ENCODE measurements at regions not wholly inside any gene's neighbourhood (a gene's known extent, or its start where the extent isn't known, plus 50 kb on each side); places are given as distances from the start of the nearest gene placed in this dataset.

DNA sequence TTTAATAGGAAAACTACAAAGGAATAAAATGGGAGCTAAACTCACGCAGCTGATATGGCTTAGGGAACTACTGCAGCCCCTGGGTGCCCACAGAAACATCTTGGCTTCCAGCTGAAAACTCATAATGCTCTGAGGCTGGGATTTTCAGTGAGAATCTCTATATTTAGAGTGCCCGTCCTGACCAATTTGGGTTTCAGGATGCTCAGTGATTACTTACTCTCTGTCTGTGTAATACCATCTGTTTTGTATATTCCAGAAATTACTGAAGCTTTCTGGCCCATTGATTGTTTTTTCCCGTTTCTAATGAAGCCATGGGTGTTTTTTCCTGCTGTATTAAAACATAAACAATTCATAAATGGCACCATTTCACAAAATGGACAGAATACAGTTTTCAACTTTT lies 50.6 kb upstream of the ZNF385D start:
- Histone ChIP-seq H3K4me3 (ENCODE audit: low read depth in 1 of 2, low read length in 2 of 2) (no peak overlapping the region), H3K27me3 (ENCODE audit: control insufficient read depth in 1 of 2, insufficient read depth in 2 of 2, low read length in 2 of 2) (no peaks in the 10 kb centered on the region), H3K9me3 (ENCODE audit: control insufficient read depth in 1 of 2, low read length in 2 of 2) (peaks cover 0 to 6% of the 10 kb centered on the region in 2 donors), H3K27ac (ENCODE audit: low read depth, low read length) (no peak overlapping the region), H3K4me1 (ENCODE audit: control insufficient read depth in 1 of 2, insufficient read depth in 2 of 2, low read length in 2 of 2) (no peaks in the 10 kb centered on the region), H3K36me3 (ENCODE audit: control insufficient read depth in 1 of 2, insufficient read depth in 2 of 2, low read length in 2 of 2) (no peaks in the 10 kb centered on the region), H3K9ac (ENCODE audit: low read depth in 1 of 2, low read length in 2 of 2) (no peak overlapping the region)

DNA sequence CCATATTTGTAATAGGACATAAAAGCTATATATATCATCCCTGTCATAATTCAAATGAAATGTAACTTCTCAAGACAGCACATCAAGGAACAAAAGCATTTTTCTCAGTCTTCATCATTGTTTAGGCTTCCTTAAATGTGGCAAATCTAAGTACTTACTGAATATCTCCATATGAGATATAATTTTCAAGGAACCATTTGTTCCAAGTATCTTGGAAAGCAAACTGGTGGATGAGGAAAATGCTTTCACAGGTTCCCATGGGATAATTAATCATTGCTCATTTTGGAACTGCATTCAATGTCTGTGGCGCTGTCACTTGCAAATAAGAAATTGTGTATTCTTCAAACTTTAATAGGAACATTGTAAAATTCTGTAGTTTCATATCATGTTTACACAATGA lies 52.6 kb upstream of the ZNF385D start:
- Histone ChIP-seq H3K9me3 (ENCODE audit: control insufficient read depth in 1 of 2, low read length in 2 of 2) (peaks cover 4 to 6% of the 10 kb centered on the region in 2 donors), H3K4me3 (ENCODE audit: low read depth in 1 of 2, low read length in 2 of 2) (no peak overlapping the region), H3K36me3 (ENCODE audit: control insufficient read depth in 1 of 2, insufficient read depth in 2 of 2, low read length in 2 of 2) (no peaks in the 10 kb centered on the region), H3K27me3 (ENCODE audit: control insufficient read depth in 1 of 2, insufficient read depth in 2 of 2, low read length in 2 of 2) (no peaks in the 10 kb centered on the region), H3K9ac (ENCODE audit: low read depth in 1 of 2, low read length in 2 of 2) (no peak overlapping the region), H3K27ac (ENCODE audit: low read depth, low read length) (no peak overlapping the region), H3K4me1 (ENCODE audit: control insufficient read depth in 1 of 2, insufficient read depth in 2 of 2, low read length in 2 of 2) (no peaks in the 10 kb centered on the region)

DNA sequence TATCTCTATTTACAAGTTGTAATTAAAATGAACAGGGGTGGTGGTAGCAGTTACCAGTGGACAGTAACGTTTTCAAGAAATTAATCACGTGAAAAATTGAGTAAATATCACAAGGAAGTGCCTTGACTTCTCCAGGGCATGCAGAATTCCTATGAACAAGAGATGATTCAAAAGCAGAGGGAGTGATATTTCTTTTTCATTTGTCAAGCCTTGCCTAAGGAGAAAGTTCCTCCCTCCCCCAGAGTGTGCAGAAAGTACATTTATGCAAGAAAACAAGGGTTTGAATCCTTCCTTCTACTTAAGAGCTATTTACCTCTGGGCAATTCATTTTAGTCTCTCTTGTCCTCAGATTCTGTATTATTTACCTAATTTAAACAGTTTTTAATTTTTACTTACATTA lies 53.3 kb upstream of the ZNF385D start:
- no peaks in the 10 kb centered on the region for H3K27me3 ChIP-seq (ENCODE audit: control insufficient read depth in 1 of 2, insufficient read depth in 2 of 2, low read length in 2 of 2)
- H3K9me3 ChIP-seq (ENCODE audit: control insufficient read depth in 1 of 2, low read length in 2 of 2), result peaks cover 4 to 6% of the 10 kb centered on the region in 2 donors
- no peak overlapping the region for H3K9ac ChIP-seq (ENCODE audit: low read depth in 1 of 2, low read length in 2 of 2)
- H3K4me1 ChIP-seq (ENCODE audit: control insufficient read depth in 1 of 2, insufficient read depth in 2 of 2, low read length in 2 of 2), result no peaks in the 10 kb centered on the region
- H3K4me3 ChIP-seq (ENCODE audit: low read depth in 1 of 2, low read length in 2 of 2), result no peak overlapping the region
- H3K27ac ChIP-seq (ENCODE audit: low read depth, low read length), result no peak overlapping the region
- no peaks in the 10 kb centered on the region for H3K36me3 ChIP-seq (ENCODE audit: control insufficient read depth in 1 of 2, insufficient read depth in 2 of 2, low read length in 2 of 2)

DNA sequence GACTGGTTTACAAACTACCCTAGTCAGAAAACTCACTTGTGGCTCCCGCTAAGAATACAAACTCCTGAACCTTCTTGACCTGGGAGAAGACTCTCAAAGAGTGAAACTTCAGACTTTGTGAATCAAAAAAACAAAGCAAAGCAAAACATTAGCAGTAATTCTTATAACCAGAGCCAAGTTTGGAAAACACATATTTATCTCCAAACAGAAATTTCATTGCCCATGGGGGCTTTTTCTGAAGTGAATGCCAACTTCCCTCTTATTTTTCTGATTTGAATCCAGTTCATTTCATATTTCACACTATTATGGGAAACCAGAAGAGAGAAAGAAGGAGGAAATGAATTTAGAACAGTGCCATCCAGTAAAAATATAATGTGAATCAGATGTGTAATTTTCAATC lies 55.7 kb upstream of the ZNF385D start:
- Histone ChIP-seq H3K4me3 (ENCODE audit: low read depth in 1 of 2, low read length in 2 of 2) (no peak overlapping the region), H3K36me3 (ENCODE audit: control insufficient read depth in 1 of 2, insufficient read depth in 2 of 2, low read length in 2 of 2) (no peaks in the 10 kb centered on the region), H3K9me3 (ENCODE audit: control insufficient read depth in 1 of 2, low read length in 2 of 2) (peaks cover 0 to 4% of the 10 kb centered on the region in 2 donors), H3K4me1 (ENCODE audit: control insufficient read depth in 1 of 2, insufficient read depth in 2 of 2, low read length in 2 of 2) (no peaks in the 10 kb centered on the region), H3K27ac (ENCODE audit: low read depth, low read length) (no peak overlapping the region), H3K9ac (ENCODE audit: low read depth in 1 of 2, low read length in 2 of 2) (no peak overlapping the region), H3K27me3 (ENCODE audit: control insufficient read depth in 1 of 2, insufficient read depth in 2 of 2, low read length in 2 of 2) (no peaks in the 10 kb centered on the region)

DNA sequence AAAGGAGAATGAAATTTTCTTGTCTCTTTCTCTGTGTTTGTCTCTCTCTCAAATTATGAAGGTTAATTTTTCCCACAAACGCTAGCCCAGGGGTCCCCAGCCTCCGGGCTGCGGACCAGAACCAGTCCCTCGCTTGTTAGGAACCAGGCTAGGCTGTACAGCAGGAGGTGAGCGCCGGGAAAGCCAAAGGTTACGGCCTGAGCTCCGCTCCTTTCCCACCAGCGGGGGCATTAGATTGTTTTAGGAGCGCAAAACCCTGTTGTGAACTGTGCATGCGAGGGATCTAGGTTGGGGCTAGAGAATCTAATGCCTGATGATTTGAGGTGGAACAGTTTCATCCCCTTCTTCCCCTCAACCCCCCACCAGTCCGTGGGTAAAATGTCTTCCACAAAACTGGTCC lies 74.7 kb upstream of the ZNF385D start:
- Histone ChIP-seq H3K9ac (ENCODE audit: low read depth in 1 of 2, low read length in 2 of 2) (no peak overlapping the region), H3K27ac (ENCODE audit: low read depth, low read length) (no peak overlapping the region), H3K4me1 (ENCODE audit: control insufficient read depth in 1 of 2, insufficient read depth in 2 of 2, low read length in 2 of 2) (no peaks in the 10 kb centered on the region), H3K27me3 (ENCODE audit: control insufficient read depth in 1 of 2, insufficient read depth in 2 of 2, low read length in 2 of 2) (no peaks in the 10 kb centered on the region), H3K4me3 (ENCODE audit: low read depth in 1 of 2, low read length in 2 of 2) (no peak overlapping the region), H3K9me3 (ENCODE audit: control insufficient read depth in 1 of 2, low read length in 2 of 2) (no peaks in the 10 kb centered on the region), H3K36me3 (ENCODE audit: control insufficient read depth in 1 of 2, insufficient read depth in 2 of 2, low read length in 2 of 2) (no peaks in the 10 kb centered on the region)

DNA sequence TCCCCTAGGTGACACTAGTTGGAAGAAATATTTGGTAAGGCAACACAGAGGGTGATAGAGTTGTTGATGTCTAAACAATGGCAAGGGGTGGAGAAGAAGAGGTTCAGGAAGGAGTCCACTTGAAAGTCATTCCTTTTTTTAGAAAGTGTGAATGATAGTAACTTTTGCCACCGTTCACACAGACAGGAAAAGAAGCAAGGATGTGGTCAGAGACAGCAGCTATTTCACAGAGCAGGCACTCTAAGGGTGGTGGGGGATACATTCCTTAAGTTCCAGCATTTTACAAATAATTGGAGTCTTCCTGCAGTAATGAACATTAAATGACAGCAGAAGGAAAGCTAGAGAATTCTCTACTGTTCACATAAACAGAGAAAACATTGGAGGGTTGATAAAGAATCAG lies 75.4 kb upstream of the ZNF385D start:
- H3K27ac ChIP-seq (ENCODE audit: low read depth, low read length), result no peak overlapping the region
- H3K27me3 ChIP-seq (ENCODE audit: control insufficient read depth in 1 of 2, insufficient read depth in 2 of 2, low read length in 2 of 2), result no peaks in the 10 kb centered on the region
- no peaks in the 10 kb centered on the region for H3K36me3 ChIP-seq (ENCODE audit: control insufficient read depth in 1 of 2, insufficient read depth in 2 of 2, low read length in 2 of 2)
- H3K9ac ChIP-seq (ENCODE audit: low read depth in 1 of 2, low read length in 2 of 2), result no peak overlapping the region
- no peaks in the 10 kb centered on the region for H3K4me1 ChIP-seq (ENCODE audit: control insufficient read depth in 1 of 2, insufficient read depth in 2 of 2, low read length in 2 of 2)
- H3K4me3 ChIP-seq (ENCODE audit: low read depth in 1 of 2, low read length in 2 of 2), result no peak overlapping the region
- no peaks in the 10 kb centered on the region for H3K9me3 ChIP-seq (ENCODE audit: control insufficient read depth in 1 of 2, low read length in 2 of 2)

DNA sequence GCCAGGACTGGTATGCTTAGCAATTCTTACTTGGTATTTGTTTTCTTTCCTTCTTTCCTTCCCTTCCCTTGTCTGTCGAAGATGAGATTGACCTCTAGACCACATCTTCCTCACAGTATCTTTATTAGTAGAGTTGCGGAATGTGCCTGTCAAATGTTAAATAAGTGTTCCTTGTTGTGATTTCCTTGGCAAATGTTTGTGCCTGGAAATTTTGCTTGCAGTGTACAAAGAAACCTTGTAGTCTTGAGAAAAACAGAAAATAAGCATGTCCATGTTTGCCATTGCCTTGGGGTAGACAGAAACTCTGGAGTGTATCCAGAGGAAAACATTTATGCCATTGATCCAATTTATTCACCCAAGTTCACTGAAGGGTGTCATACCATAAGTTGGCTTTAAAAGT lies 79.5 kb upstream of the ZNF385D start:
- no peaks in the 10 kb centered on the region for H3K36me3 ChIP-seq (ENCODE audit: control insufficient read depth in 1 of 2, insufficient read depth in 2 of 2, low read length in 2 of 2)
- H3K9ac ChIP-seq (ENCODE audit: low read depth in 1 of 2, low read length in 2 of 2), result no peak overlapping the region
- no peak overlapping the region for H3K27ac ChIP-seq (ENCODE audit: low read depth, low read length)
- no peaks in the 10 kb centered on the region for H3K4me1 ChIP-seq (ENCODE audit: control insufficient read depth in 1 of 2, insufficient read depth in 2 of 2, low read length in 2 of 2)
- H3K9me3 ChIP-seq (ENCODE audit: control insufficient read depth in 1 of 2, low read length in 2 of 2), result no peaks in the 10 kb centered on the region
- no peak overlapping the region for H3K4me3 ChIP-seq (ENCODE audit: low read depth in 1 of 2, low read length in 2 of 2)
- H3K27me3 ChIP-seq (ENCODE audit: control insufficient read depth in 1 of 2, insufficient read depth in 2 of 2, low read length in 2 of 2), result no peaks in the 10 kb centered on the region

DNA sequence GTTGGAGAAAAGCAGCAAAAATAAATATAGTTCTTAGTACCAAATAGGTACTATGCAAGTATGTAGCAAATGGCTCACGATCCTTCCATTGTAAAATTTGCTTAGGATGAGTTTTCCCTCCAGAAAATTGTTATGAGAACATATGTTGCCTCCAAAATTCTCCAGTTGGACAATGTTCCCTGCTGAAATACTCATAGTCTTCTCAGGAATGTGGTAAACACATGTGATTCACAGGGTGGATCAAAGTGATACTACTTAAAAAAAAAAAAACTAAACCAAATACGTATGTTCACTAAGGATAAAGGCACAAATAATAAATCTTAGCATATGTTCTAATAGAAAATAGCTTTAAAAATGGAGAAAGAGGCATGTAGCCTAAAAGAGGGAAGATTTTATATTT lies 84.3 kb upstream of the ZNF385D start:
- Histone ChIP-seq H3K4me3 (ENCODE audit: low read depth in 1 of 2, low read length in 2 of 2) (no peak overlapping the region), H3K9ac (ENCODE audit: low read depth in 1 of 2, low read length in 2 of 2) (no peak overlapping the region), H3K27ac (ENCODE audit: low read depth, low read length) (no peak overlapping the region), H3K27me3 (ENCODE audit: control insufficient read depth in 1 of 2, insufficient read depth in 2 of 2, low read length in 2 of 2) (no peaks in the 10 kb centered on the region), H3K4me1 (ENCODE audit: control insufficient read depth in 1 of 2, insufficient read depth in 2 of 2, low read length in 2 of 2) (no peaks in the 10 kb centered on the region), H3K36me3 (ENCODE audit: control insufficient read depth in 1 of 2, insufficient read depth in 2 of 2, low read length in 2 of 2) (no peaks in the 10 kb centered on the region), H3K9me3 (ENCODE audit: control insufficient read depth in 1 of 2, low read length in 2 of 2) (no peaks in the 10 kb centered on the region)

DNA sequence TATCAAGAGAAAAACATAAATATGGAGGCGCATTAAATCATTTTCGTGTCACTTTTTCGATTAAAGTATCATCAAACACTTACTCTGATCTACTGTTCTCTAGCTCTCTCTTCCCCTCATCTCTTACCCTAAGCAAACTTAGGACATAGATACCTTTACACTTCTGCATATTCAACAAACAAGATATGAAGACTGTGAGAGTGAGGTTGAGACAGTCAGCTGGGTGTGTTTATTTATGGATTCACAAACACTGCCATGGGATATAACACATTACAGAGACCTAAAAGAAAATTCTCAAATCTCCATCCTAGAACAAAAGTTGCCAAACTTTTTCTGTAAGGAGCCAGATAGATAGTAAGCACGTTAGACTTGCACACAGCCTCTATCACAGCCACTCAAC lies 85.2 kb upstream of the ZNF385D start:
- Histone ChIP-seq H3K4me3 (ENCODE audit: low read depth in 1 of 2, low read length in 2 of 2) (no peak overlapping the region), H3K27me3 (ENCODE audit: control insufficient read depth in 1 of 2, insufficient read depth in 2 of 2, low read length in 2 of 2) (no peaks in the 10 kb centered on the region), H3K4me1 (ENCODE audit: control insufficient read depth in 1 of 2, insufficient read depth in 2 of 2, low read length in 2 of 2) (no peaks in the 10 kb centered on the region), H3K9me3 (ENCODE audit: control insufficient read depth in 1 of 2, low read length in 2 of 2) (no peaks in the 10 kb centered on the region), H3K27ac (ENCODE audit: low read depth, low read length) (no peak overlapping the region), H3K9ac (ENCODE audit: low read depth in 1 of 2, low read length in 2 of 2) (no peak overlapping the region), H3K36me3 (ENCODE audit: control insufficient read depth in 1 of 2, insufficient read depth in 2 of 2, low read length in 2 of 2) (no peaks in the 10 kb centered on the region)

DNA sequence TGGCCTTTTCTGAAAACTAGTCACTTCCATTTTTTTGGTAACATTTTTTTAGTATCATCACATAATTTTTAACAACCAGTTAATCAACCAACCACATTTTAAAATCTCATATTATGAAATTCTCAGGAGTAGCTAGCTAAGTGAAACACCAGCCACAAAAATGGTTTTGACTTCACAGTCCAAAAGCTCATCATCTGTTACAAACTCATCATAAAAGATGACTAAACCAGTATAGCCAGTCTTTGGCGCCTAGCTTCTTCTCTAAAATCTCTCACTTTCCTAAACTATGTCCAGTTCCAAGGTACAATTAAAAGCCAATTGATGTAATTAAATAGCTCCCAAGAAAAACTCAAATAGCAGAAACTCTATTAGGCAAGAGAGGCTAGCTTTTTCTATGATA lies 88.2 kb upstream of the ZNF385D start:
- H3K9ac ChIP-seq (ENCODE audit: low read depth in 1 of 2, low read length in 2 of 2), result no peak overlapping the region
- H3K4me3 ChIP-seq (ENCODE audit: low read depth in 1 of 2, low read length in 2 of 2), result no peak overlapping the region
- no peaks in the 10 kb centered on the region for H3K27me3 ChIP-seq (ENCODE audit: control insufficient read depth in 1 of 2, insufficient read depth in 2 of 2, low read length in 2 of 2)
- peaks cover 0 to 2% of the 10 kb centered on the region in 2 donors for H3K9me3 ChIP-seq (ENCODE audit: control insufficient read depth in 1 of 2, low read length in 2 of 2)
- H3K4me1 ChIP-seq (ENCODE audit: control insufficient read depth in 1 of 2, insufficient read depth in 2 of 2, low read length in 2 of 2), result no peaks in the 10 kb centered on the region
- no peaks in the 10 kb centered on the region for H3K36me3 ChIP-seq (ENCODE audit: control insufficient read depth in 1 of 2, insufficient read depth in 2 of 2, low read length in 2 of 2)
- no peak overlapping the region for H3K27ac ChIP-seq (ENCODE audit: low read depth, low read length)

DNA sequence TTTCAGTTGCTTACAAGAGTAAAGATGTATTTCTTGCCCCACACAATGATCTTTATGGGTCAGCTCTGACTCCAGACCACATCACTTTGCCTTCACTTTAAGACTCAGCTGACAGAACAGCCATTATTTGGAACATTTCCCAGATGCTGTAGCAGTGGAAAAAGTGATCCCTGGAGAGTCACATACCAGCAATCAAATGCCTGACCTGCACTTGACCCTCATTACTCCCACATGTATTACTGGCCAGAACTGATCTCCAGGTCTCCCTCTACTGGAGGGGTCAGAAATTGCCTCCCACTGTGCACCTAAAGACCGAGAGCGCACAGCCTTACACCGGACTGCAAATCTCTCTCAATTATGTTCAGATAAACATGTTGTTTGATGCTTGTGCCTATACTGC lies 88.6 kb upstream of the ZNF385D start:
- Histone ChIP-seq H3K4me3 (ENCODE audit: low read depth in 1 of 2, low read length in 2 of 2) (no peak overlapping the region), H3K4me1 (ENCODE audit: control insufficient read depth in 1 of 2, insufficient read depth in 2 of 2, low read length in 2 of 2) (no peaks in the 10 kb centered on the region), H3K9me3 (ENCODE audit: control insufficient read depth in 1 of 2, low read length in 2 of 2) (peaks cover 0 to 2% of the 10 kb centered on the region in 2 donors), H3K27ac (ENCODE audit: low read depth, low read length) (no peak overlapping the region), H3K27me3 (ENCODE audit: control insufficient read depth in 1 of 2, insufficient read depth in 2 of 2, low read length in 2 of 2) (no peaks in the 10 kb centered on the region), H3K36me3 (ENCODE audit: control insufficient read depth in 1 of 2, insufficient read depth in 2 of 2, low read length in 2 of 2) (no peaks in the 10 kb centered on the region), H3K9ac (ENCODE audit: low read depth in 1 of 2, low read length in 2 of 2) (no peak overlapping the region)

All from duodenal mucosa (tissue), 2 donors.